Limb (tissue), 2 donors: ENCODE measurements at regions not wholly inside any gene's neighbourhood (a gene's known extent, or its start where the extent isn't known, plus 50 kb on each side); places are given as distances from the start of the nearest gene placed in this dataset.
A peak's percentile ranks its signal among the peaks of the same experiment; 100 is the strongest.
"Not testable (repeated sequence)": the region's sequence is repeated elsewhere in the genome, so short reads cannot be mapped to it uniquely, and the experiment has no call there.

Experiments used
- DNase-seq, 2 donors: peaks; one replicate each; pipeline ENCODE4 v3.0.0-alpha.2; 2016; ENCODE audit errors: extremely low spot score in 2 of 2

DNA sequence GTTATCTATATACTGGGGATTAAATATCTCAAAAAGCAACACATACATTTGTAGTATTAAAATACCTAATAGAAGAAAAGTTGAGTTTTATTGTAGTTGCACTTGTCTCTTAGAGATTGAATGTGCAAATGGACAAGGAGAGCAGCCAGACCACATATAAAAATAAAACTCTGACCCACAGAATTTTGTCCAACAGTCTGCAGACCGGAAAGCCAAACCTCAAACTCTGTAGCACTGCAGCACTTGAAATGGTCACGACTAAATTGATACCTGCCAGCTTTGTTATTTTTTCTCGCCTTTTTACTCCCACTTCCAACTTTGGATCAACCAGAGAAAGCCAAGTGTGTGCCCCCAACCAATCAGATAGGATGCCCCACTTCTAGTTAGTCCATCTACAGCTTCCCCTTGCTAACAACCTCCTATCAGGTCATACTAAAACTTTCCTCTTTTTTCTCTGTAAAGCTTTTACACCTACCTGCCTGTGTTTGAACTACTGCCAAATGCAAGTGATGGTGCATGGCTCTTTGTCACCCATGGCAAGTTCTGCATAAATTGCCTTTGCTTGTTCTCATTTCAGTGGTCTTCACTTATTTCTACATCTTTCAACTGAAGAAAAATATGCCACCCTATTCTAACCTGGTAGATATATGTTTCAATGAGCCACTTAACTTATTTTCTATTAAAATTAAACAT lies 1250.7 kb upstream of the SPRY2 start:
- no peak for DNase-seq

DNA sequence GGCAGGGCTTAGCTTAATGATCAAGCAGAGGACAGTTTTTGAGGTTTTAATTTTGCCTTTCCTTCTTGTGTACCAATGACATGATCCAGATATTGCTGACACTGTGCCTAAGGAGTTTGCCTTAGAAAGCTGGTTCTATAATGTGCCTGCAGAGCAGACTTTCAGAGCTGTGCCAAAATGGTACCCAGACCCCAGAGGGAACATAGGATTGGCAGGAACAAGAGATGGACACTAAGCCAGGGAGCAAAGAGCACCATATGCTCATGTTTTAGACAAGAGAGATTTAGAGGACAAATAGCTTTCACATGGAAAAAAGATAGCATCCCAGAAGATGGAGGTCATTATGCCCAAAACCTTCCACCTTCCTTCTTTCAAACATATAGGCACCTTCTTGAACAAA lies 1241.5 kb upstream of the SPRY2 start:
- DNase-seq = no peak

DNA sequence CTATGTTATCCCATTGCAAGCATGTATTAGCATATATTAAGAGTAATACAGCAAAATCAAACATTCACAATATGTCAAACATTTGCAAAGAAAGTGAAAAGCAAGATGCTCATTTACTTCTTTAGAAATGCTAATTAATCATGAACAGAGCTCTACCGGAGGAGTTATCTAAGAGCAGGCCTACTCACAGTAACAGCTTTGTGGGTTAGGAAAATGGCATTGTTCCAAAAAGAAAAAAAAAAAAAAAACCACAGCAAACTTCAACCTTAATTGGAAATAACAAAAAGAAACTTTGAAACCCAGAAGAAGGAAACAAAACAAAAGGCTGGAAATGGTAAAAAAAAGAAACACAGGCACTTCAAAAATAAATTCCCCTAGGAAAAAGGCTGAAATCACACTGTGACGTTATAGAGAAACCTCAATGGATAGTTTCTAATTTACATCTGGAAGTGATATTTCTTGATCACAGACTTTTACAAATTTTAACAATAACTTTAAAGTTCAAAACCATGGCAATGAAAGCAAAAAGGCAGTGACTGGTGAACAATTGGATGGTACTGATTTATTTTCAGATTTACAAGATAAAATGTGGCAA lies 1236.8 kb upstream of the SPRY2 start:
- DNase-seq = no peak

DNA sequence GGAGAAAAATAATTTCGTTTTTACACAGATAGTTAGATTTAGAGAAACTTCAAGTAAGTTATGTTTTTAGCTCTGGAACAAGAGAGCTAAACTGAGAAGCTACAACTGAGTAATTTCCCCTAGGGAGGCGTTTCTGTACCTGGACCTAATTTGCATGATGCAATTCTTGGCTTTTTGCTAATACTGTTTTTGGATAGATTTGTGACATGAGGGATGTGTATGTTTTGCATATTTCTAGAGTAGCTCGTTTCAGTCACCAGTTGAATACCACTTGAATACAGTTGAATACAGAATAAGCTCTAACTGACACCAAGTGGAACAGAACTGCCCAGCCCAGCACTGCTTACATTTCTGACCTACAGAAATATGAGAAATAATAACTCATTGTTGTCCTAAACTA lies 1227.9 kb upstream of the SPRY2 start:
- no peak for DNase-seq

DNA sequence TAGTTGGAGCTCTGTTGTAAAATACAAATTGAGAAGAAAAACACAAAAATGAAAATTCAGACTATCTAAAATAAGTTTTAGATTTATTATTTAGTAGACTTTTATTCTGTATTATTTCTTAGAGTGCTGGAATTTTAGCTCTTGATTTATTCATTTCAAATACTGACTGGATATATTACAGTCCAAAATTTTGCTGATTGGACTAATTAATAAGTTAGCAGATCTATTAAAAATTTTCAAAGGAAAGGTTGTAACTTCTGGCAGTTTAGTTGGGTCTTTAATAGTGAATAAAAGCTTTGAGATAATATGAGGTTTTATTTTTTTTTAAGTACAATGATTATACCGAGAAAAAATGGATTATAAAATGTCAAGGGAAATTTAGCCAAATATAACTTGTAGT lies 1224.9 kb upstream of the SPRY2 start:
- DNase-seq = no peak

DNA sequence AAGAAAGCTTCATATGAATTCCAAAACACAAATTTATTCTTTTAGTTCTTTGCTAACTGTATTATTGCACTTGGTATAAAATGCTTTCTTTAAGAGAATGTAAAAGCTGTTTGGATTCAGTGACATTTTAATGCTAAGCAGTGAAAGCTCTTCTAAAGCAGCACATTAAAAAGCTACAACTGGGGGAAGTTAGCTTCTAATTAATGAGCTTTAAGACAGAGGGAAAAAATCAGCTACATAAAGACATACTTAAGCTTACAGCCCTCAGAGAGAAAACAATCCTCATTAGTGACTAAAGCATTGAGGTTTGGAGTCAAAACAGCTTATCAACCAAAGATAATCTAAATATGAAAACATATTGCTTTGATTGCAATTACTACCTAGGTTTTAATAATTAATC lies 1222.2 kb upstream of the SPRY2 start:
- DNase-seq = no peak

DNA sequence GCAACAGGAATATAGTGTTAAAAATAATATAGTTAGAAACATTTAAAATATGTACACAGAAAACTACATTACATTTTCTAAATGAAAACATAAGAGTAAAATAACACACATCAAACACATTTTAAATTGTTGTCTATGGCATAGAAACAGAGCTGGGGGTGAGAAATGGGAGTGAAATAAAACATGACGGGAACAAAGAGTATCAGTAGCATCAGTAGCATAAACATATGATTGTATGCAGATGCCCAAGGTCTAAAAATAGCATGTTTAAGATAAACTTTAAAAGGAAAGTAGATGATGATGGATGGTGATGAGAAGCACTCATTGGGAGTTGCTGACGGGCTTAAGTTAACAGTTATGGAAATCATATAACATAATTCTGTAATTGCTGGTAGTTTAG lies 1221.7 kb upstream of the SPRY2 start:
- DNase-seq = no peak

DNA sequence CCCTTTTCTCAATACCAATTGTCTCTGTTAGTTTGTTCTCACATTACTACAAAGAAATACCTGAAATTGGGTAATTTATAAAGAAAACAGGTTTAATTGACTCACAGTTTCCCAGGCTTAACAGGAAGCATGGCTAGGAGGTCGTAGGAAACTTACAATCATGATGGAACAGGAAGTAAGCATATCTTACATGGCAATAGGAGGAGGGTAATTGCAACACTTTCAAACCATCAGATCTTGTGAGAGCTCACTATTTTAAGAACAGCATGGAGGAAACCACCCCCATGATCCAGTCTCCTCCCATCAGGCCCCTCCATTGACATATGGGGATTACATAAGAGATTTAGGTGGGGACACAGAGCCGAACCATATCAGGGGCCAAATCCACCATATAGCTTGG lies 1210.1 kb upstream of the SPRY2 start:
- DNase-seq = no peak

DNA sequence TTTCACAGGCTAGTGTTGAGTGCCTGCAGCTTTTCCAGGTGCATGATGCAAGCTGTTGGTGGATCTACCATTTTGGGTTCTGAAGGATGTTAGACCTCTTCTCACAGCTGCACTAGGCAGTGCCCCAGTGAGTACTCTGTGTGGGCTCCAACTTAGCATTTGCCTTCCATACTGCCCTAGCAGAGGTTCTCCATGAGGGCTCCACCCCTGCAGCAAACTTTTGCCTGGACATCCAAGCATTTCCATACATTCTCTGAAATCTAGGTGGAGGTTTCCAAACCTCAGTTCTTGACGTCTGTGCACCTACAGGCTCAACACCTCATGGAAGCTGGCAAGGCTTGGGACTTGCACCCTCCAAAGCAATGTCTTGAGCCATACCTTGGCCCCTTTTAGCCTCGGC lies 1205.4 kb upstream of the SPRY2 start:
- not testable (repeated sequence) for DNase-seq

DNA sequence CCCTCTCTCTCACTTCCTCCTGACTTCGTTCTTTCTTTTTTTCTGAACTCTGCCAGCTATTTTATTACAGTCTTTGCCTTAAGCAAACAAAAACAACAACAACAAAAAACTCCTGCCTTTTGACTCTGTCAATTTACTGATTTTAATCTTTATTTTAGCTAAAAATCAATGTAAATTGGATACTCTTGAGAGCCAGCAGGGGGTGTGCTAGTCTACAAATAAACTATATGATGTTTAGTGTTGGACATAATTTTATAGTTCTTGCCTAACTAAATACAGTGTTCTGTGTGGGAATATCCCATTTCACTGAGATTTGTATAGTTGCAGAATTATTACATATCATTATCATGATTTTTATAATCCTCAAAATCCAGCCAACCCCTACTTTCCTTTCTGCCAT lies 1199.9 kb upstream of the SPRY2 start:
- DNase-seq = peak in 1 of 2 donors; percentile 35

DNA sequence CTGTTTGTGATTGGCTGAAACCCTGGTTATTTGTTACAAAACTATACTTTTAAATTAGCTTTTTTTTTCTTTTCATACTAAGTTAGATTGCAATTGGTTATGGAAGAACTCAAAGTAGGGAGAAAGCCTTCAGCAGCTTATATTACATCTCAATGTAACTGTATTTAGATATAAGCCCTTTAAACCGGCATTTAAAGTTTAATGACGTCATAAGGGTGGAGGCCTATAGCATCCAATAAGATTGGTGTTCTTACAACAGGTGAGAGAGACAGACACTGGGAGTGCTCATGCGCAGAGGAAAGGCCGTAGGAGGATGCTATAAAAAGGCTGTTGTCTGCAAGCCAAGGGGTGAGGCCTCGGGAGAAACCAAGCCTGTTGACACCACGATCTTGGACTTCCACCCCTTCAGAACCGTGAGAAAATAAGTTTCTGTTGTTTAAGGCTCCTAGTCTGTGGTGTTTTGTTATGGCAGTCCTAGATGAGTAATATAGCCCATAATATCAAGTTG lies 1198.8 kb upstream of the SPRY2 start:
- no peak for DNase-seq

DNA sequence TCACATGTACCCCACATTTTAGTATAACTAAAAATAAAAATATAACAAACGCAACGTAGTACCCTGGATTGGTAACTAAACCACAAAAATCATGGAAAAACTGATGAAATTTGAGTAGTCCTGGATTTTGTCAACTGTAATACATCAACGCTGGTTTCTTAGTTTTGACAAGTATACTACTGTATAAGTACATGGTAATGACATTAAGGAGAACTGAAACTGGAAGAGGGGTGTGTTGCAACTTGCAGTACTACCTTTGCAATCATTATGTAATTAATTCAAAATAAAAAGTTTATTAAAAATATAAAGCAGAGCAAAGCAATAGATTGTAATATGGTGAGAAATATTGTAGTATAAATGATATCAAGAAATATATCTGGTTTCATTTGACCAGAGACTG lies 1158.0 kb upstream of the SPRY2 start:
- DNase-seq = no peak

DNA sequence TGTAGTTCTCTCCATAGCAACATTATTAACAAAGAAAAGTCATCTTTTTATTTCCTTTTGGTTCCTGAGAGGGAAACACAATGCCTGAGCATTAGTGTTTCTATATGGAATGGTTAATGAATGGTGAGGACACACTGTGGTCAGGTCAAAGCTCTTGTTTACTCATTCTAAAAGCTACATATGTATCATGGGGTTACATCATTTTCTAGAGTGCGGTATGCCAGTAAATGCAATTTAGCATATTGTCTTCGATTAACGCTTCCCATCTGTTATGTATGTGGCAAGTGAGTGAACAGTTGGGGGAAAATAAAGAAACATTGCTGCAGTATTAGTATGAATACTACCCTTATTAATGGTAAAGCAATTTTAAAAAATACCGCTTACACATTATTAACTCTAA lies 1152.2 kb upstream of the SPRY2 start:
- no peak for DNase-seq

DNA sequence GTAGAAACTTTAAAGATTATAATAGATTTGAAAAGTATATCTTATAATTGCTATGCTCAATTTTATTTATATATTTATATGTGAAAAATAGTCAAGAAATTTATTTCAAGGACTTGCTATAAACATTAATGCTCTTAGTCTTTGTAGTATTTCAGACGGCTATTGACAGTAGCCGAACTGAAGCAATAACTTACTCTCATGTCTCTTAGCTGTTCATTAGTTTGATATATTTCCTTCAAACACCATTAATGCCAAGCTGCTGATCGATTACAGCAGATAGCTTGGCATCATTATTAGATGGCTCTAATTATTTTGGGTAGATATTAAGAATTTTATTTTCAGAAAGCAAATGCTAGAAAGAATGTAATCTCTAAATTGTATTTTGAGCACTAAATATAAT lies 1151.5 kb upstream of the SPRY2 start:
- no peak for DNase-seq

DNA sequence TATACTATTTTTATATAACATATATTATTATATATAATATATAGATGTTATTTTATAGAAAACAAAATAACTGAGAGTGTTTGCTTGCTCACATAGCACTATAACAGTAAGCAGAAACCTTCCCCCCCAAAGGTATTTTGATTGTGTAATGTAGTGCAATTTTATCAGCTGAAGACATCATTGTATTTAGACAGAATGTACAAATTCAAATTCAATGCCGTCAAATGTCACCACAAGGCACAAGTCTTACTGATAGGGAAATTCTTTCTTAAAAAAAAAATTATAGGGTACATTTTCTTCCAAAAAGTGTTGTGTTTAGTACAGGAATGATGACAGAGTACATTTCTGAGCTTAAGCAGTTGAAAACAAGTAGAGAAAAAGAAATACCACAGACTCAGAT lies 1147.1 kb upstream of the SPRY2 start:
- DNase-seq = no peak

DNA sequence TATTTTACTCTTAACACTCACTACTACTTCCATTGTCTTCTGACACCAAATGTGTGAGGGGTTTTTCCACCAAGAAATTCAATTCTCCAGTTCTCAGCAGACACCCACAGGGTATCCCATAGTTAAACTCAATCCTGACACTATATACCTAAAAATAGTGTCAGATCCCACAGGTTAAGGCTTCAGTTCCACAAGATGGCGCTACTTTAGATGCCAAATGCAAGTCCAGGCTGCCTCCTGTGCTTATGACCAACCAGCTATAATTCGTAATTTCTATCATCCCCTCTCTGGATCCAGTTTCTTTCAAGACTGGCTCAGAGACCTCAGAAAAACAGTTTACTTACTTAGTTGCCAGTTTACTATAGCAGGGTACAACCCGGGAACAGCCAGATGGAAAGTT lies 1146.2 kb upstream of the SPRY2 start:
- DNase-seq = no peak

DNA sequence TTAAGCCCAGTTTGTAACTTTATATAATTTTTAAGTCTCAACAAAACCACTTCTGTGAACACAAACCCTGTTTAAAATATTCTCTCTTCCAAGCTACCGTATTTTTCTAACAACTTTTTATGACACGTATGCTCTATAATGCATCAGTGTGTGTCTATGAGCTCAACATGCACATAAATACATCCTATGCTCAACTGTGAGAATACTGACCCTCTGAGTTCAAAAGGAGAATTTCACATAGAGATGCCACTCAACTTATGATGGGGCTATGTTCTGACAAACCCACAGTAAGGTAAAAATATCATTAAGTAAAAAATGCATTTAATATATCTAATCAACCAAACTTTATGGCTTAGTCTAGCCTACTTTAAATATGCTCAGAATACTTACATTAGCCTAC lies 1139.7 kb upstream of the SPRY2 start:
- DNase-seq = no peak

DNA sequence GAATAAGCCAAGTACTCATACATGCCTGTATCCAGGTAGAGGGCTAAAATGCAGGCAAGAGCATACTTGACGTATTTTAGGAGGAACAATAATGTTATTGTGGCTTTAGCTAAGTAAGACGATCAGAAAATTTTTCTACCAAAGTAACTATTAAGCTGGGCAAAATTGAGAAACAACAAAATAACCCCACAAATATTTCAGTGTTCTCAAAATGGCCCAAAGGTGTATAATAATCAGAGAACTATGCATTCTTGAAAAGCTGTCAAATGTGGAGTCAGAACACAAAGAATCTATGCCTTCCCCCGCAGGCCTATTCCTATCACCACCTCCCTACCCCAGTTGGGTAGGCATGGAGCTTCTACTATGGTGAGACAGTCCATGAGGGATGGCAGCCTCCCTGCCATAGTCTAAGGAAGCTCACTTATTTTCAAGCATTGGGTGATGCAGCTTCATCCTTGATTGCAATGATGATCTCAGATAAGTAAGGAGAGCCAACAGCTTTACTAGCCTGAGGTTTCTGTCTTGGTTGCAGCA lies 1132.5 kb upstream of the SPRY2 start:
- DNase-seq = no peak

DNA sequence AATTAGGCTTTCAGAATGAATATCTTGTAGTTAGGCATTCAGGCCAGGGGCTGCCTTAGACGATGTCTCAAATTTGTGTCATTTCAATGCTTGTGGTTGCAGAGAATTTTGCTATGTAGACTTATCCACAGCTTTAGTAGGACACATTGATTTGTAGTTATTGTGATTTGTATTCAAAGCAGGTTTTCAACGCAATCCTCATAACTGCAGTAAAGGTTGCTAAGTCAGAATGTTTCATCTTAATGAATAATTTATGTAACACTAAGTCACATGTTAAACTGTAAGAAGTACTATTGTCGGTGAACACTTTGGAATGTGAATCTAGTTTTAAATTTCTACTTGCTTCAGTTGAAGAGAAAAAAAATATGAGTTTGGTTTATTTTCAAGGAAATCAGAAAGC lies 1117.2 kb upstream of the SPRY2 start:
- DNase-seq = no peak

DNA sequence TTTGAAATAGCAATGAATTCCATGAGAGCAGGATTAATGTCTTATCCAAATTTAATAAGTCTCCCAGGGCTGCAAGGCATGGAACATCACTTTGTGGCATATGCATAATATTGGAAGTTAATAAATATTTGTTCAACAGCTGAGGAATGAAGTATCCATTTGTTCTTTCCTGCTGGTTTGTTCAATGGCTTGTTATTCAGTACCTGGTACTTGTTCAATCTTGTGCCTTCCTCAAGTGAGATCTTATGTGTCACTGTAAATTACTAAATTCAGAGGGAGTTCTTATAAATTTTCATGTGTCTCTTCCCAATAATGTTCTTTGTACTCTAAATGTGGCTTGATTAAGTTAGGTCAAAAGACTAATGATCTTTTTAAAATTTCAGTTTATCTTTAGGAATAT lies 1105.5 kb upstream of the SPRY2 start:
- no peak for DNase-seq

DNA sequence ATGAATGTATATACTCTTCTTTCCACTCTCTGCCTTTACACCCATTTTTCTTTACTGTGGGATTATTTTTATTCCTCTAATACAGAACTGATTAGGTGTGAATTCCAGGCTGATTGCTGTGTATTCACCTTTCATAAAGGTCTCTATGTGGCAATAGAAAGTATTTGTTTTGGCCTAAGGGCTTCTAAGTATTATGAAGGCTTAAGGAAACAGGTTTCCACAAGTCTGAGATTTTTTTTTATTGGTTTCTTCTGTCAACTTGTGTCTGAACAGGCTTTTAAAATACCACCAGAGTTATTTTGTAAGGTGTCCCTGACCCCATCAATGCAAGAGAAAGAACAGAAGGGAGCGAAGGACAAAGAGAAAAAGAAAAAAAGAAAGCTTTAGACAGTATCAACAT lies 1102.0 kb upstream of the SPRY2 start:
- DNase-seq = no peak

DNA sequence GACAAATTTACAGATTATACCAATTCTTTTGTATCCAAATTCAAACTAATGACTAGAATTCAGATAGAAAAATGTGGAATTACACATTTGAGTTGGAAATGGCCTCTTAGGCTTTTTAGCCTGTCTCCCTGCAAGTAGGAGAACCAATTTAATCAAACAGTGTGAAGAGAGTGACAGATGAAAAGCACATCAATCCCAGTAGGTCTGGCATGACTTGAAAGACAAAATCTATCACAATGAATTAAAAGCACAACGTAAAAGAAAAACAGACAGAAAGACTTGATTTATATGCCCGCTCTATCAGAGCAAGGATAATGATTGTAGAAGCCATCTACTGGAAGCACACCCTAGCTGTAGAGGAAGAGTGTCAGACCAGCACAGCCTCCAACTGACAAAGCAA lies 1084.4 kb upstream of the SPRY2 start:
- DNase-seq = no peak

DNA sequence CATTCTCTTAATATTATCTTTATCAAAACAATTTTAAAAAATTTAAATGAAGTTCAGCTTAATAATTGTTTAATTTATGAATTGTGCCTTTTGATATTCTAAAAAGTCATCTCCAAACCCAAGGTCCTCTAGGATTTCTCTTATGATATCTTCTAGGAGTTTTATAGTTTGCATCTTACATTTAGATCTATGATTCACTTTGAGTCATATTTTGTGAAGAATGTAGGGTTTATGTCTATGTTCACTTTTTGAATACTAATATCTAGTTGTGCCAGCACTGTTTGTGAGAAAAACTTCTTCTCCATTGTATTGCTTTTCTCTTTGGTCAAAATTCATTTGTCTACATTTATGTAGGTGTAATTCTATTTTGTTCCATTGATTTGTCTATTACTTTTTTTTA lies 1068.4 kb upstream of the SPRY2 start:
- no peak for DNase-seq
